OCI-LY3 (cell line): ENCODE measurements at regions not wholly inside any gene's neighbourhood (a gene's known extent, or its start where the extent isn't known, plus 50 kb on each side); places are given as distances from the start of the nearest gene placed in this dataset.
A peak's percentile ranks its signal among the peaks of the same experiment; 100 is the strongest.

Experiments used
- H2AFZ ChIP-seq: fragments of 200-600, 300-600 bp; shearing (Covaris generic); 2 replicates; pipeline ENCODE4 v1.6.0; 2014; ENCODE audit warnings: antibody characterized with exemption, low read depth, low read length
- H3K27ac ChIP-seq: fragments of 200-600, 300-600 bp; sonication (generic); 2 replicates; pipeline ENCODE4 v1.5.1; 2014; ENCODE audit warnings: mild to moderate bottlenecking, low read length, moderate library complexity, mixed read lengths
- H3K27me3 ChIP-seq: fragments of 200-600, 300-600 bp; sonication (generic); 2 replicates; pipeline ENCODE4 v1.6.1; 2014; ENCODE audit warnings: low read depth, low read length, mixed read lengths
- H3K36me3 ChIP-seq: fragments of 200-600, 300-600 bp; sonication (generic); replicated peaks from 2 replicates; pipeline ENCODE3; 2014; ENCODE audit warnings: low read depth, low read length, mixed read lengths
- H3K4me1 ChIP-seq: fragments of 300-600, 200-600 bp; sonication (generic); 2 replicates; pipeline ENCODE4 v1.6.1; 2014; ENCODE audit warnings: low read length, mixed read lengths
- H3K4me2 ChIP-seq: fragments of 200-600, 300-600 bp; sonication (generic); 2 replicates; pipeline ENCODE4 v1.6.1; 2014; ENCODE audit warnings: low read length, mixed read lengths
- H3K4me3 ChIP-seq: fragments of 300-600, 200-600 bp; sonication (generic); 2 replicates; pipeline ENCODE4 v1.5.1; 2014; ENCODE audit warnings: antibody characterized with exemption, mild to moderate bottlenecking, low read length, moderate library complexity
- H3K79me2 ChIP-seq: fragments of 300-600, 200-600 bp; shearing (Covaris generic); 2 replicates; pipeline ENCODE4 v1.6.1; 2014; ENCODE audit warnings: mild to moderate bottlenecking, low read length, mixed read lengths
- H3K9ac ChIP-seq: fragments of 300-600, 200-600 bp; shearing (Covaris generic); 2 replicates; pipeline ENCODE4 v1.6.0; 2014; ENCODE audit warnings: mild to moderate bottlenecking, low read length, moderate library complexity
- H3K9me3 ChIP-seq: fragments of 200-600, 300-600 bp; shearing (Covaris generic); 2 replicates; pipeline ENCODE4 v1.6.1; 2014; ENCODE audit warnings: low read length, mixed read lengths; ENCODE audit not compliant: insufficient read depth
- H4K20me1 ChIP-seq: fragments of 200-600, 300-600 bp; sonication (generic); 2 replicates; pipeline ENCODE4 v1.6.1; 2016; ENCODE audit warnings: low read length, mixed read lengths; ENCODE audit not compliant: insufficient read depth
- CTCF ChIP-seq: fragments of 200-600, 300-600 bp; sonication (generic); IDR thresholded peaks from 2 replicates; pipeline ENCODE4 v1.5.1; 2014; ENCODE audit warnings: antibody characterized with exemption, low read length, low read depth
- EZH2phosphoT487 ChIP-seq: fragments of 200-600 bp; shearing (Covaris generic); IDR thresholded peaks from 2 replicates; pipeline ENCODE4 v1.6.1; 2018; ENCODE audit warnings: antibody characterized with exemption, mixed run types, low read depth

DNA sequence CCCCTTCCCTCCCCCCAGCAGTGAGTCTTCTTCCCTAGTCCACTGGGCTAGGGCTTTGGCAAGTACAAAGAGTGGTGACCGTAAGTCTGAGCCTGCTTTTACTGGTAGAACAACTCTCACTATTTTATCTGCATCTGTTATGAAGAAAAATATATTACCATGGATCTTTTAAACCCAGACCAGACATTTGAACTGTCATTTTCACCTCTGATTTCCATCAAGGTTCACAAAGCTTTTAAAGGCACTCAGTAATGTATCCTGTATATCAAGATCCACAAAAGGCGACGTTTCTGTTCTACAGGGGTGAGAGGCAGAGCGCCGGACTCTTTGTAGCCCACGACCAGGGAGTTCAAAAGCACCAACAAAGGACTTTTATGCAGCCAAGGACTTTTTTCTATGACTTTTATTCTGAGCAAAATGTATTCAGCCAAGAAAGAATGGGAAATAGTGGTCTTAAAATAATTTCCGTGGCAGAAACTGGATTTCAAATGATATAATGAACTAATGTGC is 388.3 kb downstream of the ANXA1 start:
- Histone ChIP-seq H3K36me3 (no peaks in the 10 kb centered on the region), H4K20me1 (no peaks in the 10 kb centered on the region), H3K27ac (no peak overlapping the region), H3K79me2 (no peaks in the 10 kb centered on the region), H3K4me3 (no peak overlapping the region), H3K4me2 (no peak overlapping the region), H3K9ac (no peak overlapping the region), H3K4me1 (peaks cover 26% of the 10 kb centered on the region), H2AFZ (no peak overlapping the region), H3K27me3 (no peaks in the 10 kb centered on the region), H3K9me3 (no peaks in the 10 kb centered on the region)
- TF ChIP-seq EZH2phosphoT487 (no peak), CTCF (no peak)

GRCh38 chr9:73541923-73542322 is 390.3 kb downstream of the ANXA1 start:
- Histone ChIP-seq H3K27me3 (no peaks in the 10 kb centered on the region), H3K79me2 (no peaks in the 10 kb centered on the region), H3K4me3 (no peak overlapping the region), H3K4me2 (peak overlapping the region; percentile 49), H3K4me1 (peaks cover 26% of the 10 kb centered on the region), H3K36me3 (no peaks in the 10 kb centered on the region), H3K9ac (no peak overlapping the region), H3K9me3 (no peaks in the 10 kb centered on the region), H3K27ac (no peak overlapping the region), H2AFZ (no peak overlapping the region), H4K20me1 (no peaks in the 10 kb centered on the region)
- no peak for TF ChIP-seq CTCF

DNA sequence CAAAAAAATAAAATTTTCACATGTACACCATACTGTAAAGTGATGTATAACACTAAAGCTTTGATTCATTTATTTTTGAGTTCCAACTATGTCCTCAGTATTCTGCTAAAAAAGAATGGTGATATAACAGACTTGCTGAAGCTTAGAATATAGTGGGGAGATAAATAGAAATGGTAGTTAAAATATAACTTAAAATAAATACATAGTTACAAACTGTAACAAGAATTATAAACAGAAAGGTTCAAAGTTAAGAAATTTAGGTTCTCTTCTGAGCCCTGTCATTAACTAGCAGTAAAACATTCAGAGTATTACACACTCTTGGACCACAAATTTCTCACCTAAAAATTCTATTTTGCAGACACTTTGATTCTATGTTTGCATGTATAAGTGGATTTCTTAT is 392.1 kb downstream of the ANXA1 start:
- no peak overlapping the region for H2AFZ ChIP-seq
- no peaks in the 10 kb centered on the region for H3K9me3 ChIP-seq
- TF ChIP-seq CTCF (no peak), EZH2phosphoT487 (no peak)
- no peaks in the 10 kb centered on the region for H4K20me1 ChIP-seq
- no peak overlapping the region for H3K4me2 ChIP-seq
- no peak overlapping the region for H3K27ac ChIP-seq
- no peaks in the 10 kb centered on the region for H3K79me2 ChIP-seq
- no peak overlapping the region for H3K4me3 ChIP-seq
- no peak overlapping the region for H3K9ac ChIP-seq
- H3K4me1 ChIP-seq, result peaks cover 21% of the 10 kb centered on the region
- no peaks in the 10 kb centered on the region for H3K27me3 ChIP-seq
- H3K36me3 ChIP-seq, result no peaks in the 10 kb centered on the region

DNA sequence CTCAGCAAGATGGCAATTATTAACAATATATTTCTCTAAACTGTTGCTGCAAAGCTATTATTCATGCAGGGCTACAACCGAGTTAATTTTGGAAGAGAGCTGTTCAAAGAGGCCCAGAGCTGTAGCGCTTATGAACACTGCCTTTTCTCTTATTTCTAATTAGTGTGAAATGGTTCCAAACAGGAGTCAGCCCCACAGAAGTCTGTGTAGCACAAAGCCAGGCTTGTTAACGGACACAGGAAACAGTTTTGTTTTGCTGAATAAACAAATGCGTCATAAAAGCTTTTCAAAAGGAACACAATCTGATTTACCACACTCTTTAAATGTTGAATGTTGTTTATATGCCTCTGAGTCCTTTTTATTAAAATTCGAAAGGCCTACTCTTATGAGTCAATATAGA is 396.5 kb downstream of the ANXA1 start:
- no peaks in the 10 kb centered on the region for H3K9me3 ChIP-seq
- H3K4me3 ChIP-seq, result no peak overlapping the region
- H2AFZ ChIP-seq, result no peak overlapping the region
- H3K4me2 ChIP-seq, result no peak overlapping the region
- no peaks in the 10 kb centered on the region for H3K36me3 ChIP-seq
- no peaks in the 10 kb centered on the region for H3K27me3 ChIP-seq
- H3K27ac ChIP-seq, result no peak overlapping the region
- H3K9ac ChIP-seq, result no peak overlapping the region
- H3K4me1 ChIP-seq, result no peaks in the 10 kb centered on the region
- H3K79me2 ChIP-seq, result no peaks in the 10 kb centered on the region
- TF ChIP-seq CTCF, result no peak
- TF ChIP-seq EZH2phosphoT487, result no peak
- H4K20me1 ChIP-seq, result no peaks in the 10 kb centered on the region
